WTC11 (cell line): ENCODE measurements at regions not wholly inside any gene's neighbourhood (a gene's known extent, or its start where the extent isn't known, plus 50 kb on each side); places are given as distances from the start of the nearest gene placed in this dataset.

Source experiments
- ATAC-seq: fragments of 200-7000 bp; cut with Tn5 transposase; 2 replicates; pipeline ENCODE4 v1.10.0; 2021; ENCODE audit warnings: mild to moderate bottlenecking, moderate library complexity
- CTCF ChIA-PET: fragments of 300-600 bp; sonication (Branson Sonifier 250); formaldehyde crosslinking; loops from one replicate; lab custom pipeline; 2021; ENCODE audit warnings: antibody characterized with exemption; lab: Charles Lee
- POLR2A ChIA-PET: fragments of 350-600 bp; sonication (Branson Sonifier 250); formaldehyde crosslinking; loops from one replicate; lab custom pipeline; 2021; ENCODE audit warnings: antibody characterized with exemption; lab: Charles Lee
- DNase-seq: peaks from one replicate; pipeline ENCODE4 v3.0.0; 2021; ENCODE audit warnings: low spot score
- H3K27ac Mint-ChIP-seq: 2 replicates; pipeline ENCODE4 v1.8.0; 2021; ENCODE audit warnings: mixed read lengths
- H3K27me3 Mint-ChIP-seq: 2 replicates; pipeline ENCODE4 v1.8.0; 2021; ENCODE audit warnings: low read depth, mild to moderate bottlenecking, moderate library complexity, mixed read lengths
- H3K36me3 Mint-ChIP-seq: 2 replicates; pipeline ENCODE4 v1.8.0; 2021; ENCODE audit warnings: mixed read lengths
- H3K4me1 Mint-ChIP-seq: 2 replicates; pipeline ENCODE4 v1.8.0; 2022; ENCODE audit warnings: mixed read lengths
- H3K4me3 Mint-ChIP-seq: 2 replicates; pipeline ENCODE4 v1.8.0; 2021; ENCODE audit warnings: mild to moderate bottlenecking, moderate library complexity, mixed read lengths
- H3K9me3 Mint-ChIP-seq: 2 replicates; pipeline ENCODE4 v1.8.0; 2021; ENCODE audit warnings: mixed read lengths
- AFF4 ChIP-seq: sonication (generic); formaldehyde crosslinking; IDR thresholded peaks from 2 replicates; pipeline ENCODE4 v1.8.1; 2023; ENCODE audit warnings: mild to moderate bottlenecking, missing genetic modification reagents, borderline replicate concordance
- ATF3 ChIP-seq: sonication (generic); formaldehyde crosslinking; conservative IDR thresholded peaks from 2 replicates; pipeline ENCODE4 v1.8.1; 2022; ENCODE audit warnings: mild to moderate bottlenecking, missing genetic modification reagents
- CDX4 ChIP-seq: fragments of 250-450 bp; sonication (Bioruptor Pico); IDR thresholded peaks from 2 replicates; pipeline ENCODE4 v1.9.0; 2021; ENCODE audit warnings: moderate library complexity, mild to moderate bottlenecking, inconsistent platforms, borderline replicate concordance
- CREB1 ChIP-seq: sonication (generic); formaldehyde crosslinking; IDR thresholded peaks from 2 replicates; pipeline ENCODE4 v1.8.0; 2023; ENCODE audit warnings: mild to moderate bottlenecking, missing genetic modification reagents
- EMX1 ChIP-seq: fragments of 250-450 bp; sonication (Bioruptor Pico); IDR thresholded peaks from 2 replicates; pipeline ENCODE4 v1.8.0; 2021; ENCODE audit warnings: mild to moderate bottlenecking
- FOXP1 ChIP-seq: sonication (generic); formaldehyde crosslinking; IDR thresholded peaks from 2 replicates; pipeline ENCODE4 v1.8.0; 2022; ENCODE audit warnings: missing genetic modification reagents, mild to moderate bottlenecking, moderate library complexity, borderline replicate concordance
- FOXP4 ChIP-seq: sonication (generic); formaldehyde crosslinking; IDR thresholded peaks from 2 replicates; pipeline ENCODE4 v1.8.0; 2022; ENCODE audit warnings: mild to moderate bottlenecking, missing genetic modification reagents
- IRF2 ChIP-seq: sonication (generic); formaldehyde crosslinking; IDR thresholded peaks from 2 replicates; pipeline ENCODE4 v1.8.0; 2022; ENCODE audit warnings: low read depth, missing genetic modification reagents, borderline replicate concordance
- JUN ChIP-seq: sonication (generic); formaldehyde crosslinking; IDR thresholded peaks from 2 replicates; pipeline ENCODE4 v1.8.0; 2023; ENCODE audit warnings: mild to moderate bottlenecking, missing genetic modification reagents
- MXD4 ChIP-seq: fragments of 250-450 bp; sonication (Bioruptor Pico); IDR thresholded peaks from 2 replicates; pipeline ENCODE4 v1.8.0; 2021; ENCODE audit warnings: mild to moderate bottlenecking, moderate library complexity, borderline replicate concordance
- PRDM15 ChIP-seq: sonication (generic); formaldehyde crosslinking; IDR thresholded peaks from 2 replicates; pipeline ENCODE4 v1.8.0; 2022; ENCODE audit warnings: missing genetic modification reagents
- PRRX2 ChIP-seq: fragments of 250-450 bp; sonication (Bioruptor Pico); IDR thresholded peaks from 2 replicates; pipeline ENCODE4 v1.8.0; 2021; ENCODE audit warnings: mild to moderate bottlenecking
- SMAD3 ChIP-seq: sonication (generic); formaldehyde crosslinking; IDR thresholded peaks from 2 replicates; pipeline ENCODE4 v1.8.0; 2022; ENCODE audit warnings: missing genetic modification reagents, mild to moderate bottlenecking, borderline replicate concordance
- SP1 ChIP-seq: sonication (generic); formaldehyde crosslinking; conservative IDR thresholded peaks from 2 replicates; pipeline ENCODE4 v1.8.1; 2022; ENCODE audit warnings: missing genetic modification reagents
- TEAD4 ChIP-seq: sonication (generic); formaldehyde crosslinking; IDR thresholded peaks from 2 replicates; pipeline ENCODE4 v1.8.0; 2022; ENCODE audit warnings: mild to moderate bottlenecking, missing genetic modification reagents
- USF2 ChIP-seq: sonication (generic); formaldehyde crosslinking; IDR thresholded peaks from 2 replicates; pipeline ENCODE4 v1.8.1; 2023; ENCODE audit warnings: mild to moderate bottlenecking, missing genetic modification reagents, moderate library complexity
- ZNF138 ChIP-seq: sonication (generic); formaldehyde crosslinking; conservative IDR thresholded peaks from 2 replicates; pipeline ENCODE4 v1.8.1; 2022; ENCODE audit warnings: mild to moderate bottlenecking, moderate library complexity, missing genetic modification reagents
- ZNF281 ChIP-seq: sonication (generic); formaldehyde crosslinking; IDR thresholded peaks from 2 replicates; pipeline ENCODE4 v1.8.0; 2023; ENCODE audit warnings: mild to moderate bottlenecking, missing genetic modification reagents
- ZNF512 ChIP-seq: sonication (generic); formaldehyde crosslinking; IDR thresholded peaks from 2 replicates; pipeline ENCODE4 v1.8.1; 2022; ENCODE audit warnings: missing genetic modification reagents, borderline replicate concordance

- no peak for TF ChIP-seq SMAD3 (CRISPR knock-in tag)
- TF ChIP-seq ZNF281 (CRISPR knock-in tag), result no peak
- TF ChIP-seq IRF2, result no peak
Measured at GRCh38 chr20:7375905-7376304, 564.4 kb downstream of the HAO1 start (continued).

- DNase-seq, result no peak
- no peak for ATAC-seq
- H3K9me3 Mint-ChIP-seq, result 0 out of 2 replicates have a peak, but pooled peaks cover 6% of the 10 kb centered on the region
- H3K4me1 Mint-ChIP-seq, result peaks cover 20% of the 10 kb centered on the region
- POLR2A ChIA-PET, result no interaction called here
- CTCF ChIA-PET, result no interaction called here
- TF ChIP-seq CREB1 (CRISPR knock-in tag) (no peak), ZNF138 (no peak), ATF3 (CRISPR knock-in tag) (no peak), PRDM15 (CRISPR knock-in tag) (no peak), SP1 (no peak), FOXP1 (no peak), EMX1 (no peak), JUN (CRISPR knock-in tag) (no peak), TEAD4 (CRISPR knock-in tag) (no peak), ZNF512 (CRISPR knock-in tag) (no peak), MXD4 (CRISPR knock-in tag) (no peak), AFF4 (CRISPR knock-in tag) (no peak), CDX4 (CRISPR knock-in tag) (no peak), FOXP4 (CRISPR knock-in tag) (no peak), USF2 (no peak), PRRX2 (CRISPR knock-in tag) (no peak)
- H3K27me3 Mint-ChIP-seq, result no peaks in the 10 kb centered on the region
- no peaks in the 10 kb centered on the region for H3K36me3 Mint-ChIP-seq
- H3K4me3 Mint-ChIP-seq, result no peak overlapping the region
- no peak overlapping the region for H3K27ac Mint-ChIP-seq
Measured at GRCh38 chr20:7378864-7379605, 561.2 kb downstream of the HAO1 start.
